ENCODE measurements at regions not wholly inside any gene's neighbourhood (a gene's known extent, or its start where the extent isn't known, plus 50 kb on each side); places are given as distances from the start of the nearest gene placed in this dataset.

- TF ChIP-seq ZSCAN30 (CRISPR knock-in tag; IDR thresholded peaks at IDR 0.05) (no peak), KAT7 (CRISPR knock-in tag; IDR thresholded peaks at IDR 0.05; ENCODE audit: borderline replicate concordance) (no peak), ZNF749 (CRISPR knock-in tag; IDR thresholded peaks at IDR 0.05; ENCODE audit: borderline replicate concordance) (no peak), ZNF557 (CRISPR knock-in tag; IDR thresholded peaks at IDR 0.05) (no peak), ELF3 (CRISPR knock-in tag; IDR thresholded peaks at IDR 0.05) (peak; percentile 80; the same call in 1 of the 2 replicates), ZNF549 (CRISPR knock-in tag; IDR thresholded peaks at IDR 0.05) (no peak), AKAP8 (CRISPR knock-in tag; IDR thresholded peaks at IDR 0.05) (no peak), GATAD1 (CRISPR knock-in tag; IDR thresholded peaks at IDR 0.05) (no peak), SMAD1 (CRISPR knock-in tag; IDR thresholded peaks at IDR 0.05; ENCODE audit: borderline replicate concordance, low read depth) (no peak; the same call in 1 of the 2 replicates), PHF20 (CRISPR knock-in tag; IDR thresholded peaks at IDR 0.05) (no peak), ZNF614 (CRISPR knock-in tag; IDR thresholded peaks at IDR 0.05; ENCODE audit: borderline replicate concordance) (peak; percentile 86; the same call in 1 of the 2 replicates), RNF219 (CRISPR knock-in tag; IDR thresholded peaks at IDR 0.05) (0 out of 2 replicates have a peak, but pooled peaks have one; percentile 54), ZNF382 (CRISPR knock-in tag; IDR thresholded peaks at IDR 0.05; ENCODE audit: borderline replicate concordance) (no peak), HNF4A (CRISPR knock-in tag; IDR thresholded peaks at IDR 0.05) (peak; percentile 87), DNMT3B (CRISPR knock-in tag; conservative IDR thresholded peaks at IDR 0.05) (no peak), ZNF879 (CRISPR knock-in tag; IDR thresholded peaks at IDR 0.05) (no peak), ATRX (CRISPR knock-in tag; IDR thresholded peaks at IDR 0.05; ENCODE audit: borderline replicate concordance) (no peak), ZFYVE20 (CRISPR knock-in tag; IDR thresholded peaks at IDR 0.05; ENCODE audit: borderline replicate concordance, low read depth) (no peak), ZC3H4 (CRISPR knock-in tag; IDR thresholded peaks at IDR 0.05; ENCODE audit: borderline replicate concordance) (no peak), ZBTB14 (CRISPR knock-in tag; IDR thresholded peaks at IDR 0.05) (no peak)
- TF ChIP-seq, protein P1, sequence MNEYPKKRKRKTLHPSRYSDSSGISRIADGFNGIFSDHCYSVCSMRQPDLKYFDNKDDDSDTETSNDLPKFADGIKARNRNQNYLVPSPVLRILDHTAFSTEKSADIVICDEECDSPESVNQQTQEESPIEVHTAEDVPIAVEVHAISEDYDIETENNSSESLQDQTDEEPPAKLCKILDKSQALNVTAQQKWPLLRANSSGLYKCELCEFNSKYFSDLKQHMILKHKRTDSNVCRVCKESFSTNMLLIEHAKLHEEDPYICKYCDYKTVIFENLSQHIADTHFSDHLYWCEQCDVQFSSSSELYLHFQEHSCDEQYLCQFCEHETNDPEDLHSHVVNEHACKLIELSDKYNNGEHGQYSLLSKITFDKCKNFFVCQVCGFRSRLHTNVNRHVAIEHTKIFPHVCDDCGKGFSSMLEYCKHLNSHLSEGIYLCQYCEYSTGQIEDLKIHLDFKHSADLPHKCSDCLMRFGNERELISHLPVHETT (CRISPR knock-in tag; conservative IDR thresholded peaks at IDR 0.05), result no peak
- TF ChIP-seq, protein P2, sequence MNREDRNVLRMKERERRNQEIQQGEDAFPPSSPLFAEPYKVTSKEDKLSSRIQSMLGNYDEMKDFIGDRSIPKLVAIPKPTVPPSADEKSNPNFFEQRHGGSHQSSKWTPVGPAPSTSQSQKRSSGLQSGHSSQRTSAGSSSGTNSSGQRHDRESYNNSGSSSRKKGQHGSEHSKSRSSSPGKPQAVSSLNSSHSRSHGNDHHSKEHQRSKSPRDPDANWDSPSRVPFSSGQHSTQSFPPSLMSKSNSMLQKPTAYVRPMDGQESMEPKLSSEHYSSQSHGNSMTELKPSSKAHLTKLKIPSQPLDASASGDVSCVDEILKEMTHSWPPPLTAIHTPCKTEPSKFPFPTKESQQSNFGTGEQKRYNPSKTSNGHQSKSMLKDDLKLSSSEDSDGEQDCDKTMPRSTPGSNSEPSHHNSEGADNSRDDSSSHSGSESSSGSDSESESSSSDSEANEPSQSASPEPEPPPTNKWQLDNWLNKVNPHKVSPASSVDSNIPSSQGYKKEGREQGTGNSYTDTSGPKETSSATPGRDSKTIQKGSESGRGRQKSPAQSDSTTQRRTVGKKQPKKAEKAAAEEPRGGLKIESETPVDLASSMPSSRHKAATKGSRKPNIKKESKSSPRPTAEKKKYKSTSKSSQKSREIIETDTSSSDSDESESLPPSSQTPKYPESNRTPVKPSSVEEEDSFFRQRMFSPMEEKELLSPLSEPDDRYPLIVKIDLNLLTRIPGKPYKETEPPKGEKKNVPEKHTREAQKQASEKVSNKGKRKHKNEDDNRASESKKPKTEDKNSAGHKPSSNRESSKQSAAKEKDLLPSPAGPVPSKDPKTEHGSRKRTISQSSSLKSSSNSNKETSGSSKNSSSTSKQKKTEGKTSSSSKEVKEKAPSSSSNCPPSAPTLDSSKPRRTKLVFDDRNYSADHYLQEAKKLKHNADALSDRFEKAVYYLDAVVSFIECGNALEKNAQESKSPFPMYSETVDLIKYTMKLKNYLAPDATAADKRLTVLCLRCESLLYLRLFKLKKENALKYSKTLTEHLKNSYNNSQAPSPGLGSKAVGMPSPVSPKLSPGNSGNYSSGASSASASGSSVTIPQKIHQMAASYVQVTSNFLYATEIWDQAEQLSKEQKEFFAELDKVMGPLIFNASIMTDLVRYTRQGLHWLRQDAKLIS (CRISPR knock-in tag; IDR thresholded peaks at IDR 0.05), result no peak
These were observed 64.2 kb downstream of the FAM43A start (continued) for GRCh38 chr3:194749631-194750490.
